Pulmonary artery endothelial cell (primary cell): ENCODE measurements at regions not wholly inside any gene's neighbourhood (a gene's known extent, or its start where the extent isn't known, plus 50 kb on each side); places are given as distances from the start of the nearest gene placed in this dataset.

Experiments
- DNase-seq: peaks from one replicate; pipeline ENCODE4 v3.0.0-alpha.2; 2011; ENCODE audit warnings: low read depth, low spot score

DNA sequence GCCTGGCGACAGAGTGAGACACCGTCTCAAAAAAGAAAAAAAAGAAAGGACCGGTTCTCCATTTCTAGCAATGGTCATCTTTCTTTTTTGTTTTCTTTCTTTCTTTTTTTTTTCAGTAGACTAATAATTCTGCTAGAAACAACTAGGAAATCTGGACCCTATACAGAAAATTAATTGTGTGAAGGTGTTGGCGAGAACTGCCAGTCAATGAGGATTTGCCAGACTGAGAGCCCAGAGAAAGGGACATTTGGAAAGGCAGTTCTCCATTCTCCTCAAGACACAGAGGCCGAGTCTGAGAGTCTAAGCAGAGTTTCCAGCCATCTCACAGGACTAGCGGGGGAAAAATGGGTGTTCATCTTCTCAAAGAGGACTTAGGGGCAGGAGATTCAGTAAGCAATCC, 123.6 kb upstream of the GPC1 start:
- no peak for DNase-seq

GRCh38 chr2:240319221-240319854, 116.1 kb upstream of the GPC1 start:
- DNase-seq, result no peak

- no peak for DNase-seq
These were observed 115.6 kb upstream of the GPC1 start for GRCh38 chr2:240319855-240320203.

DNA sequence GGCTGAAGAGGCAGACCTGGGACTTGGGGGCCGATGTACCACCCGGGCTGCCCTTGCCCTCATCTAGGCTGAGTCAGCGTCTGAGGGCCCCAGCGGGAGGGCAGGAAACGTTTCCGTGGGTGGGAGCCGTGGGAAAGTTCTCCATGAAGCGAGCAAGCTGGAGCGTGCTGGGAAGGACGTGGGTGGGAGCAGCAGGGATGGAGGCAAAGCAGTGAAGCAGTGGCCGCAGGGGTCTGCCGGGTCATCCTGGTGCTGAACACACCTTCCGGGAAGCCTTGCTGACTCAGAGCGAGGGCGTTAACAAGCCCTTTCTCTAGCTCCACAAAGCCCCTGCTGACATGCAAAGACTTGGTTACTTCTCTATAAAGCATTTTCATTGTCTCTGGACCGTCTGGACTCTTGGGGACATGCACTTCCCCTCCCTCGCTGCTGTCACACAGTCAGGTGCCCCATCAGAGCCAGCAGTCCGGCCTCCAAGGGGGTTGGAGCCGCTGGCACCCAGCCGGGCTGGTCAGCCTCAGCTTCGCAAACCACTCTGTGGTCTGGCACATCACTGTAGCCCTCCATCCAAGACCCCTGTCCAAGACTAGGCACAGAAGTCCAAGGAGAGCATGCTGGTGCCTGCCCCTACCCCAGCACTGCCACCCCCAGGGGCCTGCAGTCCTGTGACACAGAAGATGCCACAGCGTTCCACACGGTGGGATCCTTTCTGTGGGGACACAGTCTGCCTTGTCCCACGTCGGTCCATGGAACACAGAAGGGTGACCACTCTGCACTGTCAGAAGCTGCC, 115.1 kb upstream of the GPC1 start:
- peak; percentile 84 for DNase-seq

DNA sequence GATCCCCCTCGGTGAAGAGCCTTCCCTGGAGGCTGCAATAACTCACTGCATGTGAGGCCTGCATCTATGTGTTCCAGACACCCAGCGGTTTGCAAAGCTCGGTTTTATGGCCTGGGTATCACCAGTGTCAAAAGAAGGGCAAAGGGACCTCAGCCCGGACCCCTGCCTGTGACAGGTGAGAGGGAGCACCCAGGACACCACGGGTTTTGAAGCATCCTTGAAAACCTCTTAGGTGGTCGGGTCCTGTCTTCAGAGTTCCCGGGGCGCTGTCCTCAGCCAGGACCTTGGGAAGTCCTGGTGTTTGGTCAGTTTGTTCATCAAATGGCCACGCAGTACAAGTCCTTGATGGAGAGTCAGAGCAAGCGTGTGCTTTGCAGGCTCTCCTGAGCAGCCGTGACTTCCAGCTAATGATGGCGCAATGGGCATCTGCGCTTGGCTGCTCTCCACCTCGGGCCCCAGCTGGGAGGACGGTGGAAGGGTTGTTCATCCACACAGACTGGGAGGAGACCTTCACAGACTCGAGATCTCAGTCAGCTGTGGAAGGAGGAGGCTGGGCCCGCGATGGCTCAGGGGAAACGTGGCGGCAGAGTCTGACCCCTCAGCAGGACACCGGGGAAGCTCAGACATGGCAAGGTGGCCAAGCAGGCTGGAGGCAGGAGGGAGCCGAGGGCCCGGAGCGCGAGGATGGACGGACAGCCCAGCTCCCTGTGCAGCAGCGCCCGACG, 113.1 kb upstream of the GPC1 start:
- no peak for DNase-seq

- no peak for DNase-seq
These were observed 112.5 kb upstream of the GPC1 start for GRCh38 chr2:240322991-240323390.

DNA sequence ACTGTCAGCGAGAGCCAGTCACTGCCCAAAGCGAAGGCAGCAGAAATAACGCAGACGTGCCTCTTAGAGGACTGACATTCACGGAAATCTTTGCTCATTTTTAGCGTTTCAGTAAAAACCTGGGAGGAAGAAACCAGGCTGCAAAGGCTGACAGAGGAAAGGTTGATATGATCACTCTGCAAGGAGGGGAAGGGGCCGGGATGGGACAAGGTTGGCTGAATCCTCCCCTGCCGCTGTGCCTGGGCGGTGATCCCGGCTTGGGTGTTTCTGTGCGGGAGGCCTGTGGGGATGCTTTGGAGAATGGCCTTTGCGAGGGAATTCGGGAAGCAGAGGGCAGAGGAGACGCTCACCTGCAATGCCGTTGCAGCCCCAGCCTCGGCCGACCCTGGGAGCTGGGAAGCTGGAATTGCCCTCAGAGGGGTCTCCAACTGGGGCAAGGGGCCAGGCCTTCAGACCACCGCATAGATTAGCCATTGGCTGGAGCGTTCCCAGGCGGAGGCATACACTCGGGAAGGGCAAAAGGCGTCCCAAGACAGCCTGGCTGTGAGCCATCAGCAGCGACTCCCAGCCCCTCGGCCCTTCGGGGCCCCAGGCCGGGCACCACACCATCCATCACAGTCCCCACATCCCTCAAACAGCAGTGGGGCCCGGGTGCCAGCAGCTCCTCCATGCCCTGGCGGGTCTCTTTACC, 111.7 kb upstream of the GPC1 start:
- no peak for DNase-seq

- DNase-seq, result no peak
These were observed 111.0 kb upstream of the GPC1 start for GRCh38 chr2:240324312-240325015.

DNA sequence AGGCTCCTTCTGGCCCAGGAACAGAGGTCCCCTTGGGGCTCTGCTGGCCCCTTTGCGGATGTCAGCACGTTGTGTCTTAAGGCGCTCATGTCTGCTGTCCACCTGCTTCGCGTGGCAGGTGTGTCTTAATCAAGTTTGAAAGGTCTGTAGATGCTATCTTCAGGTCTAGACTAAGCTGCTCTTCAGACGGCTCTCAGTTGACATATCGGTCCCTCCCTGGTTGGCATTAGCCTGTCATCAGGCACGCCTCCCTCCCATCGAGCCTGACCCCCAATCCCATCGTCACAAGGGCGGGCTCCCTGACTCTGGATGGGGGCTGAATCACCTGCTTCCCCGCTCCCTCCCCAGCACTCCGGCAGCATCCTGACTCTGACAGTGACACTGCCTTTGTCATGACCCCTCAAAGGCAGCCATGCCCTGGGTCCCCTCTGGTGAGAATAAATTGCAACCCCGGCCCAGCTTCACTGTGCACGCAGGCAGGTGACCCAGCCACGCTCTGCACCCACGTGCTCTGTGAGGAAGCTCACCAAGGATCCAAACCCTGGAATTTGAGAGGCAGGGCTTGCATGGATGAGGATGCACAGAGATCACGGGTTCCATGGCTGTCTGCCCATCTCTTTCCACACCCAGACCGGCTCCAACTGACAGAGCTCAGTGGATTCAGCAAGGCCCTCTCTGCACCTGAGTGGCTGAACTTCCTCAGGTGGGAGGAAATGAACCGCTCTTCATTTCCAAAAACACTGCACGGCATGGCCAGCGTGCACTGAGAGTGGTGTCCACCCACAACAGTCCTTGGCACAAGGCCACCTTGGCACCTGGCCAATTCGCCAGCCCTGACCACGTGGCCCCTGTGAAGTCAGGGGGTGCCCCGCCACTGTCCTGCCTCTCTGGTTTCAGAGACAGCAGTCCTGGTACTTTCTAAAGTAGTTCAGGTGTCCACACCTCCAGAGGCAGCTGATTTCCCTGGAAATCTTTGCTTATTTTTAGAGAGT, 110.2 kb upstream of the GPC1 start:
- no peak for DNase-seq

DNA sequence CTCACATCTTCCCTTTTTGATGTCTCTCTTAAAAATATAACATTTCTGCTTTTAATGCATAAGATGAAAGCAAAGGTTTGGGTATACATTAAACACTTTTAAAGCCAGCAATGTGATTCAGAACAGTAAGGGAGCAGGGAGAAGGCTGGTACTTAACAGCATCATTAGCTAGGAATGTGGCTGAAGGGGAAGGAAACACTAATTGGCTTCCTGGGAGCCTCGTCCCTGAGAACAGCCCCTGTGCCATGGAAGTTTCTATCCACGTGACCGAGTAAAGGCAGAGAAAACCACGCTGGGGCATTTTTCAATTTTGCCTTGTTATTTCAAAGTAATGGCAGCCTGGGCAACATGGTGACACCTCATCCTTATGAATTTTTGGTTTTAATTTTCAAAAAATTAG, 109.2 kb upstream of the GPC1 start:
- no peak for DNase-seq

DNA sequence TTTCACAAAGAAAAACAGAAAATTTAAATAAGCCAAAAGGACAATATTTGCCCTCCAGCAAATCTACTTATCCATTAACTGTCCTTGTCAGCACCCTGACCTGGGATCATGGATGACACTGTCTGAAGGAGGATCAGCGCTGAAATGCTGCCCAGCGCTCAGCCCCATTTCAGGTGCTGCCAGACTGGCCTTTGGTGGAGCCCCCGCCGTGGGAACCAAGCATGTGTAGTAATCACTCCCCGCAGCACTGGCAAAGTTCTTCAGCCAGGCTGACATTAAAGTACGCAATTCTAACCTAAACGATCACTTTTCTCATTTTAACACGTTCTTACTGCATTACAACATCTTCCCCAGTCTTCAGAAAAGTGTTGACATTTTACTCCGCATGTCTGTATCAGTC, 108.6 kb upstream of the GPC1 start:
- DNase-seq, result no peak

GRCh38 chr2:240327566-240327965, 107.9 kb upstream of the GPC1 start:
- no peak for DNase-seq

DNA sequence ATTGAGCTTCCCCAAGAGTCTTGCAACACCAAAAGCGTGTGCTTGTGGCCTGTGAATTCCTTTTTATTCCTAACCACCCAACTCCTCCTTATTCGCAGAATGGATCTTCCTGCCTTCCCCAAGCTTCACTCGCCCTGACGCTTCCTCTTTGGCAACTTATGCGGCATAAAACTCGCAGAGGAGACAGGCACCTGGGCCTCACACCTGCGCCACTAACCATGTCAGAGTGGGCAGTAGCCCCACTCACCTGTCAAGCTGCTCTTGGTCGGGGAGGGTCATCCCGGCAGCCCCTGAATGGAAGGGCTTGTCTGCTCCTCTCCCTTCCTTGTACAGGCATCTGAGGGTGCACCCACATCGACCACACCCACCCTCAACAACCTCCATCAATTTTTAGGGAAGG, 106.9 kb upstream of the GPC1 start:
- DNase-seq, result no peak

GRCh38 chr2:240329116-240329665, 106.3 kb upstream of the GPC1 start:
- no peak for DNase-seq

DNA sequence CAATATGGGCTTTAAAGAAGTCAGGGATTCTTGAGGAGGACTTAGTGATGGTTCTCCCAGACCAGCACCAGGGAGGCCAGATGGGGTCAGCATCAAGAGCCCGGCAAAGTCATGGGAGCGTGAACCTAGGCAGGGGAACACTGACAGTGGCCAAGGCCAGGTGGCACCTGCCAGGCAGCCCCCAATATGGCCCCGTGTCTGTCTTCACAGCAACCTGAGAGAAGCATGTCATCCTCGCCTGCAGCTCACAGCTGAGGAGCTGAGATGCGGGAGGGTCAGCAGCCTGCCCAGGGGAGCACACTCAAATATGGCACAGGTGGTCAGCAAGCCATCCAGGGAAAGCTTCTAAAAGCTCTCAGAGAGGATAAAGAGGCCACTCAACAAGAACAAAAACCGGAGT, 105.7 kb upstream of the GPC1 start:
- DNase-seq, result no peak

DNA sequence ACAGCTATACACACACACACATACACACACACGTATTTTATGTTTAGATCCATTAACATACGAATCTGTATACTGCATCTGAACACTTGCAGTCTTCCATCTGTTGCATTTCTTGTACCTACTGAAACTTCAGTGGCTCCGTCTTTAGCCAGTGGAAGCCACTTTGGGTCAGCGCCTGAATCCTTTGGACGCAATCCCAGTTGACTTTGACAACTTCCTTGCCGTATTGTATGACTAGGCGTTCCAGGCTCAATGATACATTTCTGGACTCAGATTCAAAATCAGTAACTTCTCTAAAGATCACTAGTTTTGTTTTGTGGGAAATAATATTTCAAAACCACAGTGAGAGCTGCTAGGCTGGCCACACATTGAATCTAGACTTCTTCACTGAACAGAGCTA, 101.5 kb upstream of the GPC1 start:
- no peak for DNase-seq

DNA sequence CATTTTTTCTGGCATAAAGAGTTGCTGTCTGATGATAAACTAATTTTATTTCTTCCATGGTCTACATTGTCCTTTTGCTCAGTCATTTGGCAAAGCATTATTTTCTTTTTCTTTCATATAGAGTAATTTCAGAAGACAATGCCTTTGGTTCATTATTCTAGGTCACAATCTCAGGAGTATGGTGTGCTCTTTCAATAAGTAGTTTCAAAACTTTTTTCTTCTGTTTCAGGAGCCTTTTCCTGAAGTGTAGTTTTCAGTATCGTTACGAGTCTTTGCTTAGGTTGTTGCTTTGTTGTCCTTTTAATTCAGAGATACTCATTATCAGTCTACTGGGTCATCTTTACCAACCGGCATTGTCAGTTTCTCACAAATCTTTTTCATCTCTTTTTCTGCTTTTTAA, 100.4 kb upstream of the GPC1 start:
- DNase-seq, result no peak

DNA sequence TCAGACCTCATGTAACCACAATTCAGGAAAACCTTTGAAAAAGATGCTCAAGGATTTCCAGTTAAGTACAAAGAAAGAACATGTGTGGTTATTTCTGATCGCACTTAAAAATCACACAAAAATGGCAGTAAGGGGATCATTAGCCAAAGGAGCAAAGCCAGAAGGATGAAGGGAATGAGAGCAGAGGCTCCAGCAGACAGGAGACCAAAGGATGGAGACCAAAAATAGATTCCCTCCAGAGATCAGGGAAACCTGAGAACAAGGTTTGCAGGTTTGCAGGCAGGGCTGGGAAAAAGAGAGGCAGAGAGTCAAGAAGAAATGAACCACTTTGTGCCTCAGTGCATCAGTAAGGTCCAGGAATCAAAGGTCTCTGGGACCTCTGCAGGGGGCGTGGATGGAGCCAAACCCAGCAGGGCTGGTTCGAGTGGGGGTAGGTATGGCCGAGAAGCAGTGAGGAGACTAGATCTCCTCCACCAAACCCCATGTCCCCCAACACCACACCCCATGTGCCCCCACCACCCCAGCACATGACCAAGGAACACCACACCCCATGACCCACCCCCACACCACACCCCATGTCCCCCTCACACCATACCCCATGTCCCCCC, 98.5 kb upstream of the GPC1 start:
- no peak for DNase-seq

GRCh38 chr2:240338274-240338673, 97.2 kb upstream of the GPC1 start:
- no peak for DNase-seq
